NOMO-1 treated with DMSO at 0.1 percent for 48 hours (cell line): ENCODE measurements at regions not wholly inside any gene's neighbourhood (a gene's known extent, or its start where the extent isn't known, plus 50 kb on each side); places are given as distances from the start of the nearest gene placed in this dataset.
"Not testable (repeated sequence)": the region's sequence is repeated elsewhere in the genome, so short reads cannot be mapped to it uniquely, and the experiment has no call there.

Experiments
- DNase-seq: peaks from one replicate; lab custom pipeline; 2025; ENCODE audit not compliant: unreplicated experiment; lab: John Stamatoyannopoulos, UW

DNA sequence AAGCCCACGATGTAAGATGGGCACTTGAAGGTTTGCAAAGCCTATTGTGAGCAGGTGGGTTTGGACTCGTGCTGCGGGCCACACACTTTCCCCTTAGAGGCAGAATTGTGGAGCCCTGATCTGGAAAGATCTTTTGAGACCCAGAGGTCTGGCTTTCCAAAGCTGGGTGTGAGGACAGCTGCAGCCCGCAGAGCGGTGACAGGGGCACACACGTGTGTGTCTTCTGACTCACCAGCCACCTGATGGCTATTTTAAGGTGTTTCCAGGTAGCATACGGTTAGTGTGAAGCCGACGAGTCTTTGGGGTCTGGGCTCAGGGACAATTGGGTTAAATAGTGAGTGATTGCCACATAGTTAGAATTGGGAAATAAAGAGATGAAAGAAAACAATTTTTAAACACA is 108.9 kb upstream of the GSE1 start:
- no peak for DNase-seq

DNA sequence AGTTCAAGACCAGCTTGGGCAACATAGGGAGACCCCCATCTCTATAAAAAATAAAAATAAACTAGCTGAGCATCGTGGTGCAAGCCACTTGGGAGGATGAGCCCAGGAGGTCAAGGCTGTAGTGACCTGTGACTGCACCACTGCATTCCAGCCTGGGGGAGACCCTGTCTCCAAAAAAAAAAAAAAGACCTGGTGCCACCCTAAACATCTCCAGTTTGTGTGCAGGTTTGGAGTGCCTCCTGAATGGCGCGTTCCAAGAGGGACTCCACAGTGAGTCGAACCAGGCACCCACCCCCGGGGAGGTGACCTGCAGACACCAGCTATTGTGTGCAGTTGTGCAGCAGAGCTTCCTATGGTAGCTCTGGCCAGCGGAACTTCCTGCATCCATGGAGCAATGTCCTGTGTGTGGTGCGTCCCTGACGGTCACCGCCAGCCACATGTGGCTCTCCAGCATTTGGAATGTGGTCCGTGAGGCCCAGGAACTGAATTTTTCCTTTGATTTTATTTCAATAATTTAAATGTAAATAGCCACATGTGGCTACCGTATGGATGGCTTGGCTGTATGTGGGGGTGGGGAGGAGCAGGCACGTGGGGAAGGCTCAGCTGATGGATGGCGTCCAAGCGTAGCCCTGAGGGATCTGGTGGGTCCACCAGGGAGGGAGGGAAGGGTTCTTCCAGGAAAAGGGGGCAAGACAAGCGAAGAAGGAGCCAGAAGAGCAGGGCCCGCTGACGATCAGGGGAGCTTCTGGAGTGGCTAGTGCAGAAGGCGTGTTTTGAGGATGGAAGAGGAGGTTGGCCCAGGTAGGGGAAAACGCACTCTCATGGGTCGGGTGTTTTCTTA is 107.1 kb upstream of the GSE1 start:
- no peak for DNase-seq

DNA sequence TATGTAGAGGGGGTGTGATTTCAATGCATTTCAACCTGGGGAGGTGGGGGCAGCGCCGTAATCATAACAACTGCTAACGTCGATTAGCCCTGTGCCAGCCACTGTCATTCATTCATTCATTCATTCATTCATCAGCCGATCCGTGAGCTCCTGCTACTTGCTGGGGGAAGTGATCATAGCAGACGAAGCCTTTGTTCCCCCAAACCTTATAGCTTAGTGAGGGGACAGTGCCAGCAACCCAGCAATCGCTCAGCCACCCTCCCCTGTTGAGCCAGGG is 106.5 kb upstream of the GSE1 start:
- no peak for DNase-seq

DNA sequence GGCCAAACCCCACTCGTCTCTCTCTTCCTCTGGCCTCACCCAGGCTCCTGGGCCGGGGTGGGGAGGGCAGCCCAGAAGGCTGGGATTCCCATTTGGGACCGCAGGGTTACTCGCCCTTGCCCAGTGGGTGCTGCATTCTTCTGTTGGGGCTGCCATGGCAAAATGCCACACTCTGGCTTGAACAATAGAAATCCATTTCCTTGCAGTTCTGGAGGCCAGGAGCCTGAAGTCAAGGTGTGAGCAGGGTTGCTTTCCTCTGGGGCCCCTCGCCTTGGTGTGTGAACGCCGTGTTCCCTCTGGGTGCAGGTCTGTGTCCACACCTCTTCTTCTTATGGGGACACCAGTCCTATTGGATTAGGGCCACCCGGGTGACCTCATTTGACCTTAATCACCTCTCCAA is 105.8 kb upstream of the GSE1 start:
- no peak for DNase-seq

DNA sequence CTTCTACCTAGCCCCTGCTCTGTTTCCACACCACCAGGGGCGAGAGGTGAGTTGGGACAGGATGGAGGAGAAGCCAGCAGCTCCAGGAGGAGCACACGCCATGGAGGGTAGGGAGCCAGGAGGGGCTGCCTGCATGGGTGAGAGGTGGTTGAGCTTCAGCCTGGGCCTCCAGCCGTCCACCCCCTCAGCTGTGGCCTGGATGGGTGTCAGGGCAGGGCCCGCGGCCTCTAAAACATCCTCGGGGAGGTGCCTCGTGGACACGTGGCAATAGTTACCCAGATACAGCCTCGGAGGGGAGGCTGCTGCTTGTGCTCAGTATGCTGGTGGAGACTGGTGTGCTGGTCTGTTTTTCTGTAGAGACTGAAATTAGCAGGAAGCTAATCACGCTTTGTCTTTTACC is 104.7 kb upstream of the GSE1 start:
- DNase-seq = no peak

DNA sequence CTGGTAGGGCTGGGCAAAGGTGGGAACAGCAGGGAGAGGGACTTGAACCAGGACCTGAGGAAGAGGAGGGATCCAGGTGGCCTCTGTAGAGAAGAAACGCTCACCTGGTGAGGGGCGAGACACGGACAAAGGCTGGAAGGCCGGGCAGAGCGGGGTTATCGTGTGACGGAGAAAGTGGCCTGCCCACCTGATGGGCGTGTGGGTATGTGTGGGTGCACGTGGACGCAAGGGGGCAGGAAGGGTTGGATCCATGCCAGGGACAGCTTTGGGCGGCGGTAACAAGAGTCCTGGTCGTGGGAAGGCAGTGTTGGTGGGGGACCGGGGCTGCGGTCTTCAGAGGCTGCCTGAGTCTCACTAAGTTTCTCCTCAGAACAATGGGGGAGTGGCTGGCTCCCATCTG is 104.1 kb upstream of the GSE1 start:
- DNase-seq = no peak

DNA sequence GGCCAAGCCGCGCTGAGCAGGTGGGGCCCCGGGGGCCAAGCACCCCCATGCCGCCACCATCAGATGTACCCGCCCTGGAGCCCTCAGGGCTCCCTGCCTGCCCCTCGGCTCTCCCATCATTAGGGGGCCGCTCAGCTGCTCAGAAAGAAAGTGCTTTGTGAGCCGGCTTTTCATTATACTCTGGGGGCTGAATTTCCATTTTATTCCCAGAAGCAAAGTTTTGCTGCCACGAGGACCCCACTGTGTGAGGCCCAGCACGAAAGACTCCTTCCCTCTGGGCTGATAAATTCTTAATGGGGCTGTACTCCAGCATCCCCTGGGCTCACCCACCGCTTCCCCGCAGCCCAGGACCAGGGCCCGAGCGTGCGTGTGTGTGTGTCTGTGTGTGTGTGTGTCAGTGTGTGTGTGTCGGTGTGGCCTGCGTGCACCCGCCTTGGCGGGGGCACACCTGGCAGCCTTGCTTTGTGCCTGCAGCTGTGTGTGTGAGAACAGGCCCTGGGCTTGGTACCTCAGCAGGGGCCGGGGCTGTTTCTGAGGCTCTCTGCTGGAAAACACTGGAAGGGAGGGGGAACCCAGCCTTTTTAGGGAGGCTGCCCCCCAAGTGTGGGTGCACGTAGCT is 103.0 kb upstream of the GSE1 start:
- DNase-seq = no peak

DNA sequence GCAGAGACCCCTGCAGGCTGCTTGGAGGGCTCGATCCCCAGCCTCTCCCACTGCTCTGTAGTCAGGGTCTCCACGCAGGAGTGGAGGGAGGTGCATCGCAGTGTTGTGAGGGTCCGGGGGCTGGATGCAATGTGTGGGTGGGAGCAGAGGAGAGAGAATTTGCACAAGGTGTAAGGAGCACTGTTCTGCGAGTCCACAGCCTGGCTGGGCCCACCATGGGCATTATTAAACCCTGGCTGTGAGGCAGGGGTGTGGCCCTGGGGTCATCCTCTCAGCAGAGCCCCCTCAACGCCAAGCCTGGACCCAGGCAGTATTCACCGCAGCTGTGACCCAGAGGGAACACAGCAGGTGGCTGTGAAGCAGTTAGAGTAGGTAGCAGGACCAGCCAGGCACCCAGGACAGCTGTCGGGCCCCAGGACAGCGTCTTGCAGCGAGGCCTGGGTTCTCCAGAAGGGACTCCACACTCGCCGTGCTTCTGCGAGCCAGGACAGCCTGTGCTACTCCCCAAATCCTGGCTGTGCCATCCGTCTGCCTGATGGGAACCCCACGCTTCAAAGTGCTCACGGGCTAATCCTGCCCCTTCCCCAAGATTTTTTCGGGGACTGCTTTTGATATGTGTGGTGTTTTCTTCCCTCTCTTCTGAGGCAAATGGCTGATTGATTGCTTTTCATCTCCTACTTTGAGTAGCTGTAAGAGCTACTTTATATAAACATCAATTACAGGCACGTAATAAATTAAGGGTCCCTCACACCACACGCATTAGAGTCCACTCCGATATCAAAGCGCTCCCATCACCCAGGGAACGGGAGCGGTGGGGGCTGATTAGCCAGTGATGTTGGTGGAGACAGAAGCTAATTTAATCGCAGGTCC is 100.9 kb upstream of the GSE1 start:
- DNase-seq = no peak

DNA sequence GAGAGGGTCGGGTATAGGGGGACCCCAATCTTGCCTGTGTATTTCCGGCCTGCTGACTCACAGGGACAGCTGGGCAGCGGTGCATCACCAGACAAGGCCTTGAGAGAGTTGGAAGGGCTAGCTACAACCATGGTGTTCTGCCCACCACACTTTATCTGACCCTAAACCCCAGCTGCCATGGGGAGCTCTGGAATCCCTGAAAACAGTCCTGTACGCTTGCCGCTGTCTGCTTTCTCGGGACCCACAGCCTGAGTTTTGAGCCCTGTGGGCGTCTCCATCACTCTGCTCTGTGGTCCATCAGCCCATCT is 100.4 kb upstream of the GSE1 start:
- DNase-seq = no peak

DNA sequence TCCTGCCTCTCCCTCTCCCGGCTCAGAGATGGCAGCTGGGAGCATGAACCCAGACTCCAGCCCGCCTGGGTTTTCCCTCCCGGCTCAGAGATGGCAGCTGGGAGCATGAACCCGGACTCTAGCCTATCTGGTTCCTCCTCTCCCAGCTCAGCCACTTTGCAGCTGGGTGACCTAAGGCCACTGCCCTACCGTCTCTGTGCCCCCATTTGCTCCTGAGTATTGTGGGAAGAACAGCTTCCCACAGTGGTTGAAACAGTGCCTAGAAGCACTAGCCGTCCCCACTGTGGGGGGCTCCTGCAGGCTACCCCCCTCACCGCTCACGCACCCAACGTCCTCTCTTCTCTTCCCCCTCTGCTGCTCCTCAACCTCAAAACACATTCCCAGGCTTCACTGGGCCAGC is 99.9 kb upstream of the GSE1 start:
- no peak for DNase-seq

DNA sequence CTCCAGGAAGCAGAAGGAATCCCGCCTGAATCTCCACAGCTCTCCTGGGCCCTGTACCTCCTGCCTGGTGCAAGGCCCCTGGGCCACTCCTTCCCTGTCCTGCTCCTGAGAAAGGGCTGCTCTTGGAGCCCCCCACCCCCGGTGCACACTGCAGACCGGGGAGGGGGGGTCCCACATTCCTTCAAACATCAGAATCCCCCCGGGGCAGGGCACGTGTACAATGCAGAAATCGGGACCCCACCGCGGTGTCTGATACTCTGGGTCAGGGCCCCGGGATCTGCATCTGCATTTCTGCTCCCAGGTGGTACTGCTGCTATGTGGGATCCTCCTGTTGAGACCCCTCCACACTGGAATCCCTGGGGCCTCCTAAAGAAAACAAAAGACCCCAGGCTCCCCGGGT is 99.5 kb upstream of the GSE1 start:
- DNase-seq = no peak

DNA sequence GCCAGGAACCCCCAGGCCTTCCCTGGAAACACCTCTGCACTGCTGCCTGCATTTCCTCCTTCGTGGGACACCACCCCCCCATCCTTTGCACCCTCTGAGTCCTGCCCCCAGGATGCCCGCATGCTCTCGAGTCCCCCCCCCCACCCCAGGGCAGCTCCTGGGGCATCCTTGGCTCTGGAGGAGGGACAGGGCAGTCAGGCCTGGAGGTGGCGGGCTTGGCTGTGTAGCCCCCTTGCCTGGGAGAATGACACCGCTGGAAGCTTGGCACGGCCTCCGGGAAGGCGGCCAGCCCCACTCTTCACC is 98.9 kb upstream of the GSE1 start:
- no peak for DNase-seq

DNA sequence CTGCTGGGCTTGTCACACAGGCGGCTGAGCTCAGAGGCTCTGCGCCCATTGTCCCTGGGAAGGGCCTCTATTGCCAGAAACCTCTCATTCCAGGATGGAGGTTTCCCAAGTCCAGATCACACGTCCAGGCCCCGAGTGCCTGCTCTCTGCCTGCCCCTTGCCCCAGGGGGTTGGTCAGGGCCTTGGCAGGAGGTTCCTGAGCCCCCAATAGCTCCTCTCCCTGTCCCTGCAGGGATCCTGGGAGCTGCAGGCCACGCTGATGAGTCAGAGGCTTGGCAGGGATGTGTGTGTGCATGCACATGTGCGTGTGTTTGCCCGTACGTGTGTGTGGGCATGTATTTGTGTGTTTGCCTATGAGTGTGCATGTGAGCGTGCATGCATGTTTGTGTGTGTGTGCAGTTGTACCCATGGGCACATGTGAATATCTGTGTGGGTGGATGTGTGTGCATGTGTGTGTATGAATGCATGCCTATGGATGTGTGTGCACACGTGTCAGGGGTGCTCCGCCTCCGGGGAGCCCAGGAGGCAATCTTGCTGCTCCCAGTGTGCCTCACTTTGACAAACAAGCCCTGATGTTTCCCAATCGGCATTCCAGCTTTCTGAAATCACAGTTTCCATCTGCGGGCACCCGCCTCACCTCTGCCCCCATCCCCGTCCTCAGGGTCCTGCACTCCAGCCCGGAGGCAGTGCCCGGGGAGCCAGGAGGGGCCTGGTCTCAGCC is 98.4 kb upstream of the GSE1 start:
- DNase-seq = no peak

DNA sequence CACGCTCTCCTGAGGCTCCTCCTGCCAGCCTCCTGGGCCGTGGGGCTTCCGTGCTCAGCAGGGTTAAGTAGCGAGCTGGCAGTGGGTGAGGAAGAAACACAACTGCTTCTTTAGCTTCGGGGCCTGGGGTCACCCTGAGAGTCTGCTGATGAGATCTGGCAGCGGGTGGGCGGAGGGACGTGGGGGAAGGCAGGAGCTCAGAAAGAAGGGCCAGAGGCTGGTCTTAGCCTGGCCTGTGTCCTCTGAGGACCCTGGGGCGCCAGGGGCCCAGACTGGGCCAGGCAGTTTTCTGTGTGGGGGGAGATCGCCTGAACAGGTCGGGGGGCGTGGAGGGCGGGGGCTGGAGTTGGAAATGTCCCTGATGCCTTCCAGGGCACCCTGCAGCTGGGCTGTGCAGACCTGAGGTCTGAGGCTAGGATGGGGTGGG is 97.8 kb upstream of the GSE1 start:
- no peak for DNase-seq

DNA sequence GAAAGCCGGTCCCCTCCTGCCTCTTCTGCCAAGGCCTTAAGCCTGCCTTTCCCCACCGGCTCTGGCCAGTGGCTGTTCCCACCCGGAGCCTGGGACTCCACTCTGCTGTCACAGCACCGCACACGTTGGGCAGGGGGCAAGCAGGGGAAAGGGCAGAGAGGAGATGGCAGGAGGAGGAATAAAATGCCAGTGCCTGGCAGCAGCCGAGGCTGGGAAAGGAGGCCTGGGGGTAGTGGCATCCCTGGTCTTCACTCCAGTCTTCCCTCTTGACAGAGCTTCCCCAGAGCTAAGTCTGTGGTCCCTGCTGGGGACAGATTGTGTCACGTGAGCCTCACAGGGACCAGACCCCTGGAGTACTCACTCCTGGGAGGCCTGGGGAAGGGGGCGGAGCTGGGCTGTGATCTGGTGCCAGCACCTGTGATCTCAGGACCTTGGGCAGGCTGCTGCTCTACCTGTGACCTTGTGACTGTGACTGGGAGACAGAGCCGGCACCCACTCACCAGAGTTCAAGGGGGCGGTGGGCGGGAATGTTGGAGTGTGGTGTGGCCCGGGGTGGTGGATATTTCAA is 97.2 kb upstream of the GSE1 start:
- DNase-seq = no peak

DNA sequence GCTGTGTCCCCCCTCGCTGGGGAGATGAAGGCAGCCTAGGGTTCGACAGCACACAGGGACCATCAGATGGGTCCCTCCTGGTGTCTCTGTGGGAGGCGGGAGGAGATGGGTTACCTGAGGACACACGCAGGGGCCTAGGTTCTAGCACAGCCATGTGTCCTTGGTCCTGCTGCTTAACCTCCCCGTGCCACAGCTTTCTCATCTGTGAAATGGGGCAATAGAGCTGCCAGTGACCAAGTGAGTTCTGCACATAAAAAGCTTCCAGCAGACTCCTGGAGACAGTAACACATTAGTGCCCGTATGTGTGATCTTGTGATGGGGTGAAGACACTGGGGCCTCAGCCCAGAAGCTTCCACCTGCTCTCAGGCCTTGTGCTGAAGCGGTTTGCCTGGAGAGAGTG is 96.0 kb upstream of the GSE1 start:
- no peak for DNase-seq

DNA sequence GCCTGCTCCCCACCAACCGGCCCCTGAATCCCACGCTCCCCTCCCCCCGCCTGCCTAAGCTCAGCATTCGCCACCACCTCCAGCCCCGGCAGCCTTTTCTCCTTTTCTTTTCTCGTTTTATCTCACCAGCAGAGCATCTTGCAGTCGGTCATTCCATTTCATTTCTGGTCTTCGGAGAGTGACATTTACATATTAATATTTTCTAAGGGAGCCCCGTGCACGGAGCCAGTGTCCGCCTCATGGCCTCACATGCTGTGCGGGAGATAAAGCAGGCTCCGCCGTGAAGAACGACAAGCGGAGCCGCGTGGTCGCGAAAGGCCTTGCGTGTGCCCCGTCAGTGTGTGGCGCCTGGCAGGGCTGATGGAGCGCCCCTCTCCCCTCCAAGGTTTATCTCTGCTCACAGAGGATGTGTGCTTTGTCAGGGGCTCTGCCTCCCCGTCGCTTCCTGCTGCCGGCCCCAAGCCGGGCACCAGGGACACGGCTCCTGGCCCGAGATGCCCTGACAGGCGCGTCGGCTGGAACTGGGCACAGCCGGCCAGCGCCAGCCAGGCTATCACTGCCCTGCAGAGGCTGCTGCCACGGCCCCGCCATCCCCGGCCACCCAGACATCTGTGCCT is 95.5 kb upstream of the GSE1 start:
- DNase-seq = no peak

DNA sequence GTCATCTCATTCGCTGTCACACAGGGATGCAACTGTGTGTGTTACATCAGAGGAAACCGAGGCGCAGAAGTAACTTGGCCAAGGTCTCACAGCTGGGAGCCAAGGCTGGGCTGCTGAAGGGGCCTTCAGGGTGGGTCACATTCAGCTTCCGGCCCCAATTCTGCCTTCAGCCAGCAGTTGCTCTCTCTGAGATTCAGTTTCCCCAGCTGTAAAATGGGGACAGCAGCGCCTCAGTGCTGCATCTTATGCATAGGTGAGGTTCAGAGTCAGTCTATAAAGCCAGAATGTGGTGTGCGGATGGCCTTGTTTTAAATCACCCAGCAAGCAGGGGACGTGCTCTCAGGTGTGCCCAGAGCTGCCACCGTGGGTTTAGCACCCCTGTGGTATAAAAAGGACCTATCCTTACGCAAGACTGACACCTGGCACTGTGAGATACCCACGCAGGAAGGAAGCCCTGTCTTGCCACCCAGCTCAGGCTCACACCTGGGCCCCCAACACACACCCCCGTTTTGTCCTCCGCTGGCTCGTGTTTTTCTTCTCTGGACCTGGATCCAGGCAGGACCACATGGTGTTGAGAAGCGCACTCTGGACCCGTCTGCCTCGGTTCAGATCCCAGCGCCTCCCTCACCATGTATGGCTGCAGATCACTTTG is 94.6 kb upstream of the GSE1 start:
- no peak for DNase-seq

DNA sequence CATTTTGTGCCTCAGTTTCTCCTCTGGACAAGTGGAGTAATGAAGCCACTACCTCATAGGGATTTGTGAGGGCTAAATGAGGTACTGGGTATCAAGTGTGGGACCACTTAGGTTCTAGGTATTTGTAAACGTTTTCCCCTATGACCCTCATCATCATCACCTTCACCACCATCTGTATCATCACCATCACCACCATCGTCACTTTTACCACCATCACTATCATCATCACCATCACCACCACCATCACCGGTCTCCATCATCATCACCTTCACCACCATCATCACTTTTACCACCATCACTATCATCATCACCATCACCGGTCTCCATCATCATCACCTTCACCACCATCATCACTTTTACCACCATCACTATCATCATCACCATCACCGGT is 94.1 kb upstream of the GSE1 start:
- DNase-seq = not testable (repeated sequence)

DNA sequence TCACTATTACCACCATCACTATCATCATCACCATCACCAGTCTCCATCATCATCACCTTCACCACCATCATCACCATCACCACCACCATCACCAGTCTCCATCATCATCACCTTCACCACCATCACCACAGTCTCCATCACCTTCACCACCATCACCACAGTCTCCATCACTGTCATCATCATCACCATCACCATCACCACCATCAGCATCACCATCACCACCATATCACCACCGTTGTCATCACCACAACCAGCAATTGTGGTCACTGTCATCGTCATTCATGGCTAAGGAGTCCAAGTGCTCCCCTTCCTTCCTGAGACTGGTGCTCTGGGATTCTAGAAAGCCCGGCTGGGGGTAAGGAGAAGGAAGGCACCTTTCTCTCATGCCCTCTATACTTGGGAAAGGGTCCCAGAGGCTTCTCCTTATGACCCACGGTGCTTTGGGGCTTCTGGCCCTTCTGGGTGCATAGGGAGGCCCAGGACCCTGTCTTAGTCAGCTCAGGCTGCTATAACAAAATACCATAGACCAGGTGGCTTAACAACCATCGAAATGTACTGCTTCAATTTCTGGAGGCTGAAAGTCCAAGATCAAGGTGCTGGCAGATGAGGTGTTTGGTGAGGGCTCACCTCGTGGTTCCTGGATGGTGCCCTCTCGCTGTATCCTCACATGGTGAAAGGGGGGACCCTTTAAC is 93.4 kb upstream of the GSE1 start:
- no peak for DNase-seq
